ENCODE measurements at regions not wholly inside any gene's neighbourhood (a gene's known extent, or its start where the extent isn't known, plus 50 kb on each side); places are given as distances from the start of the nearest gene placed in this dataset.
A peak's percentile ranks its signal among the peaks of the same experiment; 100 is the strongest.

- H3K4me1 ChIP-seq (ENCODE audit: insufficient read depth, low read length): no peaks in the 10 kb centered on the region
- no peak overlapping the region for H3K4me2 ChIP-seq (ENCODE audit: low read length)
- FAIRE-seq (no peak), DNase-seq (ENCODE audit: low read depth) (no peak)
- TF ChIP-seq EZH2 (IDR thresholded peaks at IDR 0.05; ENCODE audit: insufficient read depth, low read length): no peak
- TF ChIP-seq CTCF (IDR thresholded peaks at IDR 0.05; ENCODE audit: insufficient read depth, low read depth, low read length): no peak
- no peak overlapping the region for H3K9ac ChIP-seq (ENCODE audit: low read length)
- Mint-ChIP-seq H3K4me3 (ENCODE audit: unreplicated experiment) (no peak overlapping the region), H3K27me3 (ENCODE audit: low read depth, unreplicated experiment) (no peaks in the 10 kb centered on the region), H3K9me3 (ENCODE audit: unreplicated experiment) (no peaks in the 10 kb centered on the region), H3K36me3 (ENCODE audit: low read depth, unreplicated experiment) (no peaks in the 10 kb centered on the region), H3K27ac (ENCODE audit: unreplicated experiment) (no peak overlapping the region), H3K4me1 (ENCODE audit: low read depth, unreplicated experiment) (no peaks in the 10 kb centered on the region)
- no peaks in the 10 kb centered on the region for H3K79me2 ChIP-seq (ENCODE audit: insufficient read depth, low read length)
- no peak overlapping the region for H3K27ac ChIP-seq (ENCODE audit: low read depth, low read length)
- no peak overlapping the region for H2AFZ ChIP-seq (ENCODE audit: low read depth, low read length)
- no peaks in the 10 kb centered on the region for H4K20me1 ChIP-seq (ENCODE audit: insufficient read depth, low read length)
- no peak overlapping the region for H3K4me3 ChIP-seq (ENCODE audit: insufficient read depth, low read depth, low read length)
- H3K9me3 ChIP-seq (ENCODE audit: insufficient read depth, low read depth, low read length): no peaks in the 10 kb centered on the region
- no peaks in the 10 kb centered on the region for H3K27me3 ChIP-seq (ENCODE audit: insufficient read depth, low read length)
- H3K36me3 ChIP-seq (ENCODE audit: insufficient read depth, low read length): no peaks in the 10 kb centered on the region
Observed at GRCh38 chr4:177957596-177958360, 515.5 kb upstream of the AGA start.

GRCh38 chr4:177960566-177960965 lies 518.3 kb upstream of the AGA start:
- Mint-ChIP-seq H3K36me3 (ENCODE audit: low read depth, unreplicated experiment) (no peaks in the 10 kb centered on the region), H3K4me1 (ENCODE audit: low read depth, unreplicated experiment) (peaks cover 11% of the 10 kb centered on the region), H3K27me3 (ENCODE audit: low read depth, unreplicated experiment) (no peaks in the 10 kb centered on the region), H3K27ac (ENCODE audit: unreplicated experiment) (no peak overlapping the region), H3K4me3 (ENCODE audit: unreplicated experiment) (no peak overlapping the region), H3K9me3 (ENCODE audit: unreplicated experiment) (no peaks in the 10 kb centered on the region)
- no peak overlapping the region for H3K4me2 ChIP-seq (ENCODE audit: low read length)
- no peak overlapping the region for H3K27ac ChIP-seq (ENCODE audit: low read depth, low read length)
- no peak overlapping the region for H3K9ac ChIP-seq (ENCODE audit: low read length)
- peaks cover 2% of the 10 kb centered on the region for H3K4me1 ChIP-seq (ENCODE audit: insufficient read depth, low read length)
- no peaks in the 10 kb centered on the region for H3K27me3 ChIP-seq (ENCODE audit: insufficient read depth, low read length)
- TF ChIP-seq CTCF (IDR thresholded peaks at IDR 0.05; ENCODE audit: insufficient read depth, low read depth, low read length) (no peak), EZH2 (IDR thresholded peaks at IDR 0.05; ENCODE audit: insufficient read depth, low read length) (no peak)
- FAIRE-seq (no peak), DNase-seq (ENCODE audit: low read depth) (peak; percentile 4)
- H2AFZ ChIP-seq (ENCODE audit: low read depth, low read length): no peak overlapping the region
- H3K79me2 ChIP-seq (ENCODE audit: insufficient read depth, low read length): no peaks in the 10 kb centered on the region
- no peaks in the 10 kb centered on the region for H3K36me3 ChIP-seq (ENCODE audit: insufficient read depth, low read length)
- H4K20me1 ChIP-seq (ENCODE audit: insufficient read depth, low read length): no peaks in the 10 kb centered on the region
- H3K4me3 ChIP-seq (ENCODE audit: insufficient read depth, low read depth, low read length): no peak overlapping the region
- H3K9me3 ChIP-seq (ENCODE audit: insufficient read depth, low read depth, low read length): no peaks in the 10 kb centered on the region

- H3K4me3 ChIP-seq (ENCODE audit: insufficient read depth, low read depth, low read length): no peak overlapping the region
- no peak for FAIRE-seq
- no peak overlapping the region for H3K27ac ChIP-seq (ENCODE audit: low read depth, low read length)
- H2AFZ ChIP-seq (ENCODE audit: low read depth, low read length): no peak overlapping the region
- H3K36me3 Mint-ChIP-seq (ENCODE audit: low read depth, unreplicated experiment): no peaks in the 10 kb centered on the region
- no peak overlapping the region for H3K9ac ChIP-seq (ENCODE audit: low read length)
- H3K4me1 Mint-ChIP-seq (ENCODE audit: low read depth, unreplicated experiment): peaks cover 11% of the 10 kb centered on the region
- H3K4me3 Mint-ChIP-seq (ENCODE audit: unreplicated experiment): no peak overlapping the region
- no peaks in the 10 kb centered on the region for H3K36me3 ChIP-seq (ENCODE audit: insufficient read depth, low read length)
- no peaks in the 10 kb centered on the region for H3K79me2 ChIP-seq (ENCODE audit: insufficient read depth, low read length)
- no peak overlapping the region for H3K4me2 ChIP-seq (ENCODE audit: low read length)
- no peaks in the 10 kb centered on the region for H3K27me3 ChIP-seq (ENCODE audit: insufficient read depth, low read length)
- no peaks in the 10 kb centered on the region for H3K9me3 Mint-ChIP-seq (ENCODE audit: unreplicated experiment)
- peaks cover 2% of the 10 kb centered on the region for H3K4me1 ChIP-seq (ENCODE audit: insufficient read depth, low read length)
- no peaks in the 10 kb centered on the region for H3K27me3 Mint-ChIP-seq (ENCODE audit: low read depth, unreplicated experiment)
- no peaks in the 10 kb centered on the region for H4K20me1 ChIP-seq (ENCODE audit: insufficient read depth, low read length)
- no peak for DNase-seq (ENCODE audit: low read depth)
- TF ChIP-seq EZH2 (IDR thresholded peaks at IDR 0.05; ENCODE audit: insufficient read depth, low read length) (no peak), CTCF (IDR thresholded peaks at IDR 0.05; ENCODE audit: insufficient read depth, low read depth, low read length) (no peak)
- no peaks in the 10 kb centered on the region for H3K9me3 ChIP-seq (ENCODE audit: insufficient read depth, low read depth, low read length)
- no peak overlapping the region for H3K27ac Mint-ChIP-seq (ENCODE audit: unreplicated experiment)
Observed at GRCh38 chr4:177961761-177962380, 519.6 kb upstream of the AGA start.
